K562 (cell line): ENCODE measurements at regions not wholly inside any gene's neighbourhood (a gene's known extent, or its start where the extent isn't known, plus 50 kb on each side); places are given as distances from the start of the nearest gene placed in this dataset.

ENCODE experiments used
- ATAC-seq: fragments of 200-7000 bp; cut with Tn5 transposase; 3 replicates; pipeline ENCODE4 v1.9.1; 2020; ENCODE audit warnings: moderate library complexity
- BruUV-seq: library from RNA; stranded (reverse); fragments of 400-500 nt; replicated peaks from 2 replicates; lab custom pipeline; 2021; lab: Mats Ljungman, UMichigan
- CTCF ChIA-PET: fragments of 300-600 bp; formaldehyde crosslinking; extraction: SDS; loops from one replicate; lab custom pipeline; 2021; ENCODE audit warnings: low intra/inter-chr PET ratio; lab: Yijun Ruan, JAX
- POLR2A ChIA-PET: fragments of 300-600, 350-650 bp; sonication (Branson Sonifier 250); formaldehyde crosslinking; extraction: SDS; loops from one replicate; lab custom pipeline; 2021; ENCODE audit warnings: antibody characterized with exemption, inconsistent platforms; lab: Yijun Ruan, JAX
- DNase-seq, 4 experiments: peaks; one replicate each; pipeline versions ENCODE4 v3.0.0 to v3.0.0-alpha.2; 2011 to 2018; ENCODE audit warnings: low spot score in 3 of 4, mixed read lengths in 3 of 4; ENCODE audit errors: extremely low read depth in 1 of 4
- FAIRE-seq: peaks from 2 replicates; lab custom pipeline; 2011; peaks lifted over from hg19 to GRCh38; lab: Jason Lieb, UNC
- H2AFZ ChIP-seq: 2 replicates; pipeline ENCODE4 v1.6.0; 2011; ENCODE audit warnings: low read depth, low read length, control low read depth, inconsistent platforms
- H3K27ac ChIP-seq: fragments of 200-600 bp; 3 replicates; pipeline ENCODE4 v1.8.0; 2011; ENCODE audit warnings: low read depth, mild to moderate bottlenecking, control low read depth, inconsistent platforms, low read length, moderate library complexity, mixed read lengths; ENCODE audit errors: extremely low read depth
- H3K27me3 ChIP-seq, 2 experiments: fragments of 300-600 bp in 1 of 2; 2 replicates in 1 of 2; 3 replicates in 1 of 2; pipeline versions ENCODE4 v1.6.0 to v1.8.0; 2011; ENCODE audit warnings: inconsistent platforms in 2 of 2, low read length in 2 of 2, mild to moderate bottlenecking in 1 of 2, mixed read lengths in 1 of 2, moderate library complexity in 1 of 2; ENCODE audit not compliant: control insufficient read depth in 2 of 2, insufficient read depth in 2 of 2
- H3K36me3 ChIP-seq: fragments of 300-600 bp; 3 replicates; pipeline ENCODE4 v1.8.0; 2011; ENCODE audit warnings: mild to moderate bottlenecking, low read length, inconsistent platforms; ENCODE audit not compliant: control insufficient read depth, insufficient read depth
- H3K4me1 ChIP-seq, 2 experiments: fragments of 200-600 bp in 1 of 2; replicated peaks in 1 of 2; 2 replicates in 1 of 2; 3 replicates in 1 of 2; pipeline versions ENCODE4 v1.5.1 to v1.8.0; 2011; ENCODE audit warnings: inconsistent platforms in 2 of 2, low read length in 2 of 2, mild to moderate bottlenecking in 1 of 2, mixed read lengths in 1 of 2, moderate library complexity in 1 of 2; ENCODE audit not compliant: control insufficient read depth in 2 of 2, insufficient read depth in 2 of 2
- H3K4me2 ChIP-seq: 2 replicates; pipeline ENCODE4 v1.6.1; 2011; ENCODE audit warnings: low read length, control low read depth, inconsistent platforms, mixed read lengths; ENCODE audit not compliant: insufficient read depth
- H3K4me3 ChIP-seq: fragments of 200-600 bp; sonication (generic), shearing (Covaris generic); 2 replicates; pipeline ENCODE4 v1.5.1; 2016; ENCODE audit warnings: control low read depth, inconsistent platforms
- H3K79me2 ChIP-seq: fragments of 200-600 bp; 3 replicates; pipeline ENCODE4 v1.8.0; 2011; ENCODE audit warnings: low read length, inconsistent platforms; ENCODE audit not compliant: control insufficient read depth, insufficient read depth
- H3K9ac ChIP-seq, 2 experiments: 2 replicates each; pipeline versions ENCODE4 v1.6.0 to v1.6.1; 2011; ENCODE audit warnings: low read depth in 2 of 2, low read length in 2 of 2, control low read depth in 1 of 2, inconsistent platforms in 1 of 2, mild to moderate bottlenecking in 1 of 2, mixed read lengths in 1 of 2; ENCODE audit not compliant: insufficient read depth in 1 of 2
- H3K9me1 ChIP-seq: one replicate; pipeline ENCODE4 v1.6.0; 2011; ENCODE audit warnings: inconsistent platforms, mild to moderate bottlenecking, low read length, moderate library complexity; ENCODE audit not compliant: control insufficient read depth, insufficient read depth
- H3K9me3 ChIP-seq: replicated peaks from 2 replicates; pipeline ENCODE4 v1.5.1; 2011; ENCODE audit warnings: low read depth, low read length, inconsistent platforms; ENCODE audit not compliant: control insufficient read depth, insufficient read depth
- H4K20me1 ChIP-seq: replicated peaks from 2 replicates; pipeline ENCODE4 v1.6.1; 2011; ENCODE audit warnings: low read length, inconsistent platforms, mixed read lengths; ENCODE audit not compliant: control insufficient read depth, insufficient read depth
- C11orf30 ChIP-seq: fragments of 450-650 bp; IDR thresholded peaks from 2 replicates; pipeline ENCODE4 v1.6.1; 2016; ENCODE audit warnings: low read depth, mild to moderate bottlenecking
- ETV1 ChIP-seq: fragments of 450-650 bp; conservative IDR thresholded peaks from 2 replicates; pipeline ENCODE4 v1.6.1; 2016; ENCODE audit warnings: missing genetic modification characterization, control low read depth, low read depth, missing compliant biosample characterization
- HNRNPLL ChIP-seq: fragments of 200-400 bp; formaldehyde crosslinking; IDR thresholded peaks from 2 replicates; pipeline ENCODE4 v1.6.1; 2017; ENCODE audit warnings: low read length, low read depth, mild to moderate bottlenecking; ENCODE audit not compliant: poor library complexity, severe bottlenecking
- MAZ ChIP-seq, 2 experiments: fragments of 450-650 bp in 1 of 2; sonication (generic) in 1 of 2; formaldehyde crosslinking; IDR thresholded peaks in 1 of 2; conservative IDR thresholded peaks in 1 of 2; 2 replicates each; pipeline versions ENCODE4 v1.4.0 to v1.5.0; 2020; ENCODE audit warnings: mild to moderate bottlenecking in 1 of 2, missing genetic modification reagents in 1 of 2
- MEF2A ChIP-seq: IDR thresholded peaks from 2 replicates; pipeline ENCODE4 v1.6.1; 2011; ENCODE audit warnings: low read depth, mild to moderate bottlenecking, low read length, moderate library complexity; ENCODE audit not compliant: control insufficient read depth
- MIER1 ChIP-seq: fragments of 450-650 bp; IDR thresholded peaks from 2 replicates; pipeline ENCODE4 v1.6.1; 2016; ENCODE audit warnings: antibody characterized with exemption, mild to moderate bottlenecking, low read depth
- PTTG1 ChIP-seq: fragments of 450-650 bp; IDR thresholded peaks from 2 replicates; pipeline ENCODE4 v1.6.1; 2016; ENCODE audit warnings: low read depth, mild to moderate bottlenecking, missing genetic modification characterization, missing compliant biosample characterization
- PYGO2 ChIP-seq: fragments of 450-650 bp; IDR thresholded peaks from 2 replicates; pipeline ENCODE4 v1.6.1; 2016; ENCODE audit warnings: mild to moderate bottlenecking, missing genetic modification characterization, moderate library complexity, missing compliant biosample characterization
- SAFB ChIP-seq: fragments of 200-400 bp; formaldehyde crosslinking; IDR thresholded peaks from 2 replicates; pipeline ENCODE4 v1.6.1; 2017; ENCODE audit warnings: low read depth, low read length, borderline replicate concordance
- SIN3A ChIP-seq, 2 experiments: fragments of 150-350 bp in 1 of 2; IDR thresholded peaks; 2 replicates each; pipeline ENCODE4 v1.6.1; 2011 to 2016; ENCODE audit warnings: borderline replicate concordance in 2 of 2, low read depth in 2 of 2, low read length in 2 of 2, mild to moderate bottlenecking in 2 of 2, moderate library complexity in 2 of 2; ENCODE audit not compliant: control insufficient read depth in 1 of 2
- ZC3H4 ChIP-seq: sonication (generic); formaldehyde crosslinking; IDR thresholded peaks from 2 replicates; pipeline ENCODE4 v1.9.0; 2021; ENCODE audit warnings: missing genetic modification reagents, borderline replicate concordance
- ZNF146 ChIP-seq: IDR thresholded peaks from one replicate; pipeline ENCODE4 v1.6.1; 2018; ENCODE audit warnings: missing compliant biosample characterization; ENCODE audit not compliant: unreplicated experiment
- ZNF354B ChIP-seq: fragments of 250-450 bp; sonication (Bioruptor Pico); IDR thresholded peaks from 2 replicates; pipeline ENCODE4 v1.4.0; 2020
- WGBS: fragments of 100-300 bp; shearing (Covaris generic); methylation state at CpG from one replicate; pipeline ENCODE4 v1.1.6; 2016; ENCODE audit warnings: low coverage, mixed read lengths; ENCODE audit not compliant: insufficient coverage; ENCODE audit errors: missing lambda C conversion rate; 5-methylcytosine and 5-hydroxymethylcytosine counted together
- in situ Hi-C: fragments of 300-500 bp; cut with MboI; formaldehyde crosslinking; loops from 4 replicates; pipeline ENCODE4 v1.15.0; 2018; ENCODE audit warnings: inconsistent platforms, mixed read lengths
- intact Hi-C: fragments of 100-400 bp; cut with micrococcal nuclease; formaldehyde crosslinking; loops from 2 replicates; pipeline ENCODE4 v1.14.2; 2022
- TF ChIP-seq, protein P1 (sequence below), 2 experiments: fragments of 450-650 bp in 1 of 2; sonication (generic) in 1 of 2; formaldehyde crosslinking in 1 of 2; IDR thresholded peaks in 1 of 2; conservative IDR thresholded peaks in 1 of 2; 2 replicates each; pipeline versions ENCODE4 v1.6.1 to v1.8.1; 2016 to 2023; ENCODE audit warnings: mild to moderate bottlenecking in 2 of 2, moderate library complexity in 2 of 2, inconsistent platforms in 1 of 2, missing genetic modification reagents in 1 of 2

DNA sequence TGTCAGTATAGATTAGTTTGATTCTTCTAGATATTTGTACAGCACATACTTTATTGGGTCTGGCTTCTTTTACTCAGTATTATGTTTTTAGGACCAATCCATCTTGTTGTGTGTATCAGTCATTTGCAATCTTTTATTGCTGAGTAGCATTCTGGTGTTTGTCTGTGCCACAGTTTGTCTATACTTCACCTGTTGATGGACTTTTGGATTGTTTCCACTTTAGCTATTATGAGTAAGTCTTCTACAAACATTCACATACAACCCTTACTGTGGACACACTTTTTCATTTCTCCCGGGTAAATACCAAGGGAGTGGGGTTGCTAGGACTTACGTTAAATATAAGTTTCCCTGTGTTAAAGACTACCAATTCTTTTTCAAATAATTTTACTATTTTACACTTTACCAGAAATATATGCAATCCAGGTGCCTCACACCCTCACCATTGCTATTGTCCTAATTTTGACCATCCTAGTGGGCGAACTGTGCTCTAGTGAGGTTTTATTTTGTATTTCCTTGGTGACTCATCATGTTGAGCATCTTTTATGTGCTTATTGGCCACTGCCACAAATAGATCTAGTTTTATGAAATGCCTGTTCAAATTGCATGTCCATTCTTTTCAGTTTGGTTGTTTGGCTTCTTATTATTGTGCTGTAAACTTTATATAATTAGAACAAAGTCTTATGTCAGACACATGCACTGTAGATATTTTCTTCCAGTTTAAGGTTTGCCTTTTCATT, 304.7 kb upstream of the TMTC1 start:
- H3K9me1 ChIP-seq = no peaks in the 10 kb centered on the region
- H3K27ac ChIP-seq = no peak overlapping the region
- no peak overlapping the region for H3K9ac ChIP-seq
- H3K36me3 ChIP-seq = no peaks in the 10 kb centered on the region
- 0% methylated on average over 3 of the region's 3 CpGs for WGBS
- no TSS peak for BruUV-seq
- no peak overlapping the region for H3K4me2 ChIP-seq
- no peaks in the 10 kb centered on the region for H3K79me2 ChIP-seq
- H3K4me3 ChIP-seq = no peak overlapping the region
- no peaks in the 10 kb centered on the region for H3K4me1 ChIP-seq
- H2AFZ ChIP-seq = no peak overlapping the region
- FAIRE-seq = no peak
- H4K20me1 ChIP-seq = no peaks in the 10 kb centered on the region
- no peak for ATAC-seq
- POLR2A ChIA-PET = no interaction called here
- intact Hi-C loops (no loop called here), in situ Hi-C loops (no loop called here)
- TF ChIP-seq C11orf30 = no peak
- TF ChIP-seq SIN3A (IDR thresholded peaks at IDR 0.05; ENCODE audit: borderline replicate concordance in 2 of 2, control insufficient read depth in 1 of 2, low read depth in 2 of 2, low read length in 2 of 2) = no peak
- no peak for TF ChIP-seq MEF2A
- TF ChIP-seq ZNF146 (CRISPR knock-in tag) = no peak
- no peak for TF ChIP-seq MIER1
- no peak for TF ChIP-seq ETV1
- TF ChIP-seq PTTG1 = no peak
- no peak for TF ChIP-seq MAZ (CRISPR knock-in tag; conservative IDR thresholded peaks at IDR 0.05 in 1 of 2, IDR thresholded peaks at IDR 0.05 in 1 of 2)
- no peak for TF ChIP-seq ZC3H4 (CRISPR knock-in tag)
- no peak for TF ChIP-seq PYGO2 (tag)
- TF ChIP-seq ZNF354B (CRISPR knock-in tag) = no peak
- no peak for TF ChIP-seq SAFB
- TF ChIP-seq HNRNPLL = no peak
- TF ChIP-seq, protein P1, sequence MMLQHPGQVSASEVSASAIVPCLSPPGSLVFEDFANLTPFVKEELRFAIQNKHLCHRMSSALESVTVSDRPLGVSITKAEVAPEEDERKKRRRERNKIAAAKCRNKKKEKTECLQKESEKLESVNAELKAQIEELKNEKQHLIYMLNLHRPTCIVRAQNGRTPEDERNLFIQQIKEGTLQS (IDR thresholded peaks at IDR 0.05) = no peak
- TF ChIP-seq, protein P1 (CRISPR knock-in tag; conservative IDR thresholded peaks at IDR 0.05) = no peak
- no peaks in the 10 kb centered on the region for H3K9me3 ChIP-seq
- CTCF ChIA-PET = no interaction called here
- DNase-seq = no peak
- no peaks in the 10 kb centered on the region for H3K27me3 ChIP-seq
